ENCODE measurements at regions not wholly inside any gene's neighbourhood (a gene's known extent, or its start where the extent isn't known, plus 50 kb on each side); places are given as distances from the start of the nearest gene placed in this dataset.

DNA sequence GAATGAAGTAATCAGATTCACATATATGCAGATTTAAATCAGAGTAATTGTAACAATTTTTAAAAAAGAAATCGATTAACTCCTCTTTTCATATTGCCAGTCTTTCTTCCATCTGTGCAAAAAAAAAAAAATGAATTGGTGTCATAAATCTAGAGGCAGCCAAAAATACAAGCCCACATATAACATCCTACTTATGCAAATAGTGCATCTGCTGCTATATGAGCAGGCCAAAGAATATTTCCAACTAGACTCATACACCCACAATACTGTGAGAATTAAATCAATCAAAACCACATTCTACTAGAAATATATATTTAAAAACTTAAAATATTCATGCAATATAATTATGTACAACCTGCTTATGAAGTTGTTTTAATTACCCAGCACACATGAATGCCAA is 298.1 kb upstream of the TRAM1L1 start:
- DNase-seq (ENCODE audit: low read depth, low spot score) = no peak
- ATAC-seq = no peak
- H3K9me3 ChIP-seq (ENCODE audit: control insufficient read depth, insufficient read depth, low read depth, low read length) = no peaks in the 10 kb centered on the region
- H3K4me3 ChIP-seq (ENCODE audit: low read depth in 2 of 2, low read length in 2 of 2) = no peak overlapping the region
- BruUV-seq (replicated peaks) = no TSS peak
- TF ChIP-seq TCF7L2 (IDR thresholded peaks at IDR 0.05; ENCODE audit: low read depth, low read length) = no peak
- no peak for TF ChIP-seq POLR2AphosphoS5 (IDR thresholded peaks at IDR 0.05; ENCODE audit: low read depth, low read length)
- TF ChIP-seq, protein P1, sequence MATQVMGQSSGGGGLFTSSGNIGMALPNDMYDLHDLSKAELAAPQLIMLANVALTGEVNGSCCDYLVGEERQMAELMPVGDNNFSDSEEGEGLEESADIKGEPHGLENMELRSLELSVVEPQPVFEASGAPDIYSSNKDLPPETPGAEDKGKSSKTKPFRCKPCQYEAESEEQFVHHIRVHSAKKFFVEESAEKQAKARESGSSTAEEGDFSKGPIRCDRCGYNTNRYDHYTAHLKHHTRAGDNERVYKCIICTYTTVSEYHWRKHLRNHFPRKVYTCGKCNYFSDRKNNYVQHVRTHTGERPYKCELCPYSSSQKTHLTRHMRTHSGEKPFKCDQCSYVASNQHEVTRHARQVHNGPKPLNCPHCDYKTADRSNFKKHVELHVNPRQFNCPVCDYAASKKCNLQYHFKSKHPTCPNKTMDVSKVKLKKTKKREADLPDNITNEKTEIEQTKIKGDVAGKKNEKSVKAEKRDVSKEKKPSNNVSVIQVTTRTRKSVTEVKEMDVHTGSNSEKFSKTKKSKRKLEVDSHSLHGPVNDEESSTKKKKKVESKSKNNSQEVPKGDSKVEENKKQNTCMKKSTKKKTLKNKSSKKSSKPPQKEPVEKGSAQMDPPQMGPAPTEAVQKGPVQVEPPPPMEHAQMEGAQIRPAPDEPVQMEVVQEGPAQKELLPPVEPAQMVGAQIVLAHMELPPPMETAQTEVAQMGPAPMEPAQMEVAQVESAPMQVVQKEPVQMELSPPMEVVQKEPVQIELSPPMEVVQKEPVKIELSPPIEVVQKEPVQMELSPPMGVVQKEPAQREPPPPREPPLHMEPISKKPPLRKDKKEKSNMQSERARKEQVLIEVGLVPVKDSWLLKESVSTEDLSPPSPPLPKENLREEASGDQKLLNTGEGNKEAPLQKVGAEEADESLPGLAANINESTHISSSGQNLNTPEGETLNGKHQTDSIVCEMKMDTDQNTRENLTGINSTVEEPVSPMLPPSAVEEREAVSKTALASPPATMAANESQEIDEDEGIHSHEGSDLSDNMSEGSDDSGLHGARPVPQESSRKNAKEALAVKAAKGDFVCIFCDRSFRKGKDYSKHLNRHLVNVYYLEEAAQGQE (IDR thresholded peaks at IDR 0.05; ENCODE audit: insufficient read depth in 1 of 2, low read depth in 2 of 2, low read length in 1 of 2) = no peak
- no peak for TF ChIP-seq SIN3A (IDR thresholded peaks at IDR 0.05; ENCODE audit: borderline replicate concordance, insufficient read depth, low read depth, low read length)
- TF ChIP-seq, protein P2, sequence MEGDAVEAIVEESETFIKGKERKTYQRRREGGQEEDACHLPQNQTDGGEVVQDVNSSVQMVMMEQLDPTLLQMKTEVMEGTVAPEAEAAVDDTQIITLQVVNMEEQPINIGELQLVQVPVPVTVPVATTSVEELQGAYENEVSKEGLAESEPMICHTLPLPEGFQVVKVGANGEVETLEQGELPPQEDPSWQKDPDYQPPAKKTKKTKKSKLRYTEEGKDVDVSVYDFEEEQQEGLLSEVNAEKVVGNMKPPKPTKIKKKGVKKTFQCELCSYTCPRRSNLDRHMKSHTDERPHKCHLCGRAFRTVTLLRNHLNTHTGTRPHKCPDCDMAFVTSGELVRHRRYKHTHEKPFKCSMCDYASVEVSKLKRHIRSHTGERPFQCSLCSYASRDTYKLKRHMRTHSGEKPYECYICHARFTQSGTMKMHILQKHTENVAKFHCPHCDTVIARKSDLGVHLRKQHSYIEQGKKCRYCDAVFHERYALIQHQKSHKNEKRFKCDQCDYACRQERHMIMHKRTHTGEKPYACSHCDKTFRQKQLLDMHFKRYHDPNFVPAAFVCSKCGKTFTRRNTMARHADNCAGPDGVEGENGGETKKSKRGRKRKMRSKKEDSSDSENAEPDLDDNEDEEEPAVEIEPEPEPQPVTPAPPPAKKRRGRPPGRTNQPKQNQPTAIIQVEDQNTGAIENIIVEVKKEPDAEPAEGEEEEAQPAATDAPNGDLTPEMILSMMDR (IDR thresholded peaks at IDR 0.05) = no peak
- CTCF ChIA-PET = no interaction called here
- H3K4me1 ChIP-seq (ENCODE audit: control insufficient read depth, insufficient read depth, low read length) = no peaks in the 10 kb centered on the region
- intact Hi-C loops (cut with micrococcal nuclease; ENCODE audit: unreplicated experiment) = no loop called here
- in situ Hi-C loops (cut with HindIII; ENCODE audit: low pct_unique_long_range_greater_than_20kb, low sequenced_read_pairs) = no loop called here
- H3K27ac ChIP-seq (ENCODE audit: low read length) = no peak overlapping the region
- no peaks in the 10 kb centered on the region for H3K36me3 ChIP-seq (ENCODE audit: control insufficient read depth, insufficient read depth, low read length)
- H3K27me3 ChIP-seq (ENCODE audit: control insufficient read depth, insufficient read depth, low read length) = no peaks in the 10 kb centered on the region
- POLR2A ChIA-PET = no interaction called here

GRCh38 chr4:117385526-117385925 is 300.1 kb upstream of the TRAM1L1 start:
- Histone ChIP-seq H3K4me3 (ENCODE audit: low read depth in 2 of 2, low read length in 2 of 2) (no peak overlapping the region), H3K27me3 (ENCODE audit: control insufficient read depth, insufficient read depth, low read length) (no peaks in the 10 kb centered on the region), H3K9me3 (ENCODE audit: control insufficient read depth, insufficient read depth, low read depth, low read length) (no peaks in the 10 kb centered on the region), H3K4me1 (ENCODE audit: control insufficient read depth, insufficient read depth, low read length) (no peaks in the 10 kb centered on the region), H3K27ac (ENCODE audit: low read length) (no peak overlapping the region), H3K36me3 (ENCODE audit: control insufficient read depth, insufficient read depth, low read length) (no peaks in the 10 kb centered on the region)
- in situ Hi-C loops (cut with HindIII; ENCODE audit: low pct_unique_long_range_greater_than_20kb, low sequenced_read_pairs) (no loop called here), intact Hi-C loops (cut with micrococcal nuclease; ENCODE audit: unreplicated experiment) (no loop called here)
- ChIA-PET CTCF (no interaction called here), POLR2A (no interaction called here)
- ATAC-seq (no peak), DNase-seq (ENCODE audit: low read depth, low spot score) (no peak)
- BruUV-seq (replicated peaks) = no TSS peak
- TF ChIP-seq SIN3A (IDR thresholded peaks at IDR 0.05; ENCODE audit: borderline replicate concordance, insufficient read depth, low read depth, low read length) (no peak), POLR2AphosphoS5 (IDR thresholded peaks at IDR 0.05; ENCODE audit: low read depth, low read length) (no peak), TCF7L2 (IDR thresholded peaks at IDR 0.05; ENCODE audit: low read depth, low read length) (no peak)
- TF ChIP-seq, protein P1 (IDR thresholded peaks at IDR 0.05; ENCODE audit: insufficient read depth in 1 of 2, low read depth in 2 of 2, low read length in 1 of 2) = no peak
- TF ChIP-seq, protein P2 (IDR thresholded peaks at IDR 0.05) = no peak
